H1 (cell line): ENCODE measurements at regions not wholly inside any gene's neighbourhood (a gene's known extent, or its start where the extent isn't known, plus 50 kb on each side); places are given as distances from the start of the nearest gene placed in this dataset.

Experiments used
- CTCF ChIA-PET: fragments of 300-600 bp; sonication (Branson Sonifier 250); formaldehyde crosslinking; loops from one replicate; lab custom pipeline; 2021; ENCODE audit not compliant: partially characterized antibody; lab: Charles Lee
- POLR2A ChIA-PET: fragments of 300-600 bp; sonication (Branson Sonifier 250); formaldehyde crosslinking; loops from one replicate; lab custom pipeline; 2021; ENCODE audit warnings: inconsistent platforms; ENCODE audit not compliant: partially characterized antibody; lab: Charles Lee
- DNase-seq, 2 experiments: peaks; one replicate each; pipeline versions ENCODE4 v3.0.0 to v3.0.0-alpha.2; 2010 to 2022; ENCODE audit warnings: low spot score in 2 of 2, low read depth in 1 of 2, mixed read lengths in 1 of 2
- FAIRE-seq: peaks from 2 replicates; lab custom pipeline; 2011; peaks lifted over from hg19 to GRCh38; lab: Jason Lieb, UNC
- H2AFZ ChIP-seq: 2 replicates; pipeline ENCODE4 v1.8.1; 2012; ENCODE audit warnings: low read length, inconsistent platforms
- H2AK5ac ChIP-seq: 2 replicates; pipeline ENCODE4 v1.6.1; 2013; ENCODE audit warnings: low read depth, low read length
- H2BK120ac ChIP-seq: replicated peaks from 2 replicates; pipeline ENCODE3; 2013; ENCODE audit warnings: low read depth, low read length, inconsistent platforms
- H2BK12ac ChIP-seq: 2 replicates; pipeline ENCODE4 v1.6.1; 2013; ENCODE audit warnings: low read depth, low read length
- H2BK15ac ChIP-seq: 2 replicates; pipeline ENCODE4 v1.6.1; 2013; ENCODE audit warnings: low read length
- H2BK20ac ChIP-seq: 2 replicates; pipeline ENCODE4 v1.6.1; 2013; ENCODE audit warnings: low read length
- H2BK5ac ChIP-seq: 2 replicates; pipeline ENCODE4 v1.6.1; 2013; ENCODE audit warnings: low read depth, low read length
- H3K14ac ChIP-seq: 2 replicates; pipeline ENCODE4 v1.6.1; 2013; ENCODE audit warnings: inconsistent platforms; ENCODE audit not compliant: insufficient read length
- H3K18ac ChIP-seq: 2 replicates; pipeline ENCODE4 v1.6.1; 2013; ENCODE audit warnings: low read length; ENCODE audit errors: extremely low read depth
- H3K23ac ChIP-seq: 2 replicates; pipeline ENCODE4 v1.6.1; 2013; ENCODE audit warnings: inconsistent platforms; ENCODE audit not compliant: insufficient read length
- H3K23me2 ChIP-seq: 2 replicates; pipeline ENCODE4 v1.6.1; 2013; ENCODE audit warnings: low read depth, low read length
- H3K27ac ChIP-seq: 2 replicates; pipeline ENCODE4 v1.6.1; 2011; ENCODE audit warnings: low read depth, low read length, inconsistent platforms
- H3K27me3 ChIP-seq, 4 experiments: replicated peaks in 1 of 4; 1 replicate in 1 of 4; 2 replicates in 3 of 4; pipeline versions ENCODE4 v1.6.1 to v1.8.1; 2011 to 2013; ENCODE audit warnings: low read length in 3 of 4, mild to moderate bottlenecking in 3 of 4, inconsistent platforms in 2 of 4, mixed read lengths in 2 of 4, moderate library complexity in 1 of 4; ENCODE audit not compliant: control insufficient read depth in 3 of 4, insufficient read depth in 3 of 4; ENCODE audit errors: extremely low read depth in 1 of 4
- H3K36me3 ChIP-seq, 4 experiments: 2 replicates each; pipeline versions ENCODE4 v1.6.1 to v1.8.1; 2011 to 2013; ENCODE audit warnings: mild to moderate bottlenecking in 4 of 4, low read length in 3 of 4, moderate library complexity in 2 of 4, control low read depth in 1 of 4, inconsistent platforms in 1 of 4; ENCODE audit not compliant: insufficient read depth in 4 of 4, control insufficient read depth in 2 of 4
- H3K4ac ChIP-seq: replicated peaks from 2 replicates; pipeline ENCODE3; 2013; ENCODE audit warnings: low read length, low read depth, mixed read lengths, inconsistent platforms; ENCODE audit not compliant: insufficient read length
- H3K4me1 ChIP-seq, 4 experiments: replicated peaks in 1 of 4; 1 replicate in 1 of 4; 2 replicates in 3 of 4; pipeline versions ENCODE4 v1.6.1 to v1.8.1; 2011 to 2013; ENCODE audit warnings: low read length in 3 of 4, inconsistent platforms in 2 of 4, mixed read lengths in 1 of 4; ENCODE audit not compliant: insufficient read depth in 4 of 4, control insufficient read depth in 3 of 4
- H3K4me2 ChIP-seq, 2 experiments: 2 replicates each; pipeline versions ENCODE4 v1.6.1 to v1.8.1; 2011 to 2013; ENCODE audit warnings: low read depth in 2 of 2, low read length in 2 of 2, control low read depth in 1 of 2, inconsistent platforms in 1 of 2, mild to moderate bottlenecking in 1 of 2; ENCODE audit not compliant: insufficient read depth in 1 of 2
- H3K4me3 ChIP-seq, 4 experiments: fragments of 200-600, 300-600 bp in 1 of 4; sonication (generic), shearing (Covaris generic), sonication (Bioruptor Twin) in 1 of 4; 2 replicates each; pipeline versions ENCODE4 v1.5.1 to v1.8.1; 2011 to 2016; ENCODE audit warnings: low read length in 4 of 4, low read depth in 3 of 4, control low read depth in 2 of 4, inconsistent platforms in 2 of 4, mild to moderate bottlenecking in 2 of 4, mixed read lengths in 1 of 4, moderate library complexity in 1 of 4; ENCODE audit not compliant: insufficient read depth in 2 of 4; ENCODE audit errors: extremely low read depth in 1 of 4
- H3K56ac ChIP-seq: replicated peaks from 2 replicates; pipeline ENCODE3; 2013; ENCODE audit warnings: low read depth, mild to moderate bottlenecking, mixed read lengths, low read length, inconsistent platforms; ENCODE audit not compliant: insufficient read length
- H3K79me1 ChIP-seq: 2 replicates; pipeline ENCODE4 v1.6.1; 2013; ENCODE audit warnings: low read depth, low read length, control low read depth
- H3K79me2 ChIP-seq, 2 experiments: 2 replicates each; pipeline versions ENCODE4 v1.6.1 to v1.8.1; 2012 to 2013; ENCODE audit warnings: low read length in 2 of 2, mild to moderate bottlenecking in 2 of 2, inconsistent platforms in 1 of 2; ENCODE audit not compliant: insufficient read depth in 2 of 2, control insufficient read depth in 1 of 2
- H3K9ac ChIP-seq, 4 experiments: replicated peaks in 1 of 4; 1 replicate in 1 of 4; 2 replicates in 3 of 4; pipeline versions ENCODE4 v1.6.1 to v1.8.1; 2011 to 2013; ENCODE audit warnings: low read depth in 3 of 4, low read length in 3 of 4, control low read depth in 2 of 4, mild to moderate bottlenecking in 2 of 4, moderate library complexity in 2 of 4, inconsistent platforms in 1 of 4; ENCODE audit errors: extremely low read depth in 1 of 4
- H3K9me3 ChIP-seq, 2 experiments: 2 replicates each; pipeline versions ENCODE4 v1.6.1 to v1.8.1; 2012 to 2013; ENCODE audit warnings: mild to moderate bottlenecking in 2 of 2, moderate library complexity in 2 of 2, control low read depth in 1 of 2, inconsistent platforms in 1 of 2, low read depth in 1 of 2, low read length in 1 of 2, mixed read lengths in 1 of 2; ENCODE audit not compliant: insufficient read depth in 2 of 2
- H4K20me1 ChIP-seq, 2 experiments: replicated peaks in 1 of 2; 2 replicates each; pipeline versions ENCODE3 to v1.8.1; 2011 to 2013; ENCODE audit warnings: inconsistent platforms in 2 of 2, low read length in 2 of 2, mild to moderate bottlenecking in 1 of 2; ENCODE audit not compliant: insufficient read depth in 2 of 2, control insufficient read depth in 1 of 2
- H4K5ac ChIP-seq: 2 replicates; pipeline ENCODE4 v1.6.1; 2013; ENCODE audit warnings: low read length, low read depth, mixed read lengths, inconsistent platforms; ENCODE audit not compliant: insufficient read length
- H4K8ac ChIP-seq: 2 replicates; pipeline ENCODE4 v1.8.0; 2013; ENCODE audit warnings: mild to moderate bottlenecking, moderate library complexity, low read length, inconsistent platforms; ENCODE audit not compliant: insufficient read depth; ENCODE audit errors: extremely low read depth
- H4K91ac ChIP-seq: replicated peaks from 2 replicates; pipeline ENCODE3; 2013; ENCODE audit warnings: low read length, mixed read lengths, inconsistent platforms; ENCODE audit not compliant: insufficient read length
- ATF2 ChIP-seq: IDR thresholded peaks from 2 replicates; pipeline ENCODE4 v1.6.1; 2012; ENCODE audit warnings: low read length, inconsistent platforms
- ATF3 ChIP-seq: IDR thresholded peaks from 2 replicates; pipeline ENCODE4 v1.6.1; 2011; ENCODE audit warnings: low read depth, mild to moderate bottlenecking, low read length; ENCODE audit not compliant: insufficient read depth
- BCL11A ChIP-seq, 2 experiments: IDR thresholded peaks; one replicate each; pipeline ENCODE4 v1.6.1; 2011; ENCODE audit warnings: low read depth in 2 of 2, low read length in 2 of 2, mild to moderate bottlenecking in 2 of 2
- CREB1 ChIP-seq: IDR thresholded peaks from 2 replicates; pipeline ENCODE4 v1.6.1; 2012; ENCODE audit warnings: inconsistent platforms
- CTBP2 ChIP-seq: IDR thresholded peaks from 2 replicates; pipeline ENCODE4 v1.7.0; 2011; ENCODE audit warnings: borderline replicate concordance, mild to moderate bottlenecking, moderate library complexity, mixed read lengths, low read length; ENCODE audit not compliant: insufficient read depth, insufficient read length
- E2F6 ChIP-seq: IDR thresholded peaks from 2 replicates; pipeline ENCODE4 v1.6.1; 2012; ENCODE audit warnings: inconsistent platforms
- EP300 ChIP-seq, 2 experiments: IDR thresholded peaks; 1 replicate in 1 of 2; 2 replicates in 1 of 2; pipeline ENCODE4 v1.6.1; 2011 to 2012; ENCODE audit warnings: low read depth in 2 of 2, low read length in 2 of 2, mild to moderate bottlenecking in 2 of 2, borderline replicate concordance in 1 of 2, inconsistent platforms in 1 of 2, moderate library complexity in 1 of 2
- MAFK ChIP-seq: IDR thresholded peaks from 2 replicates; pipeline ENCODE4 v1.6.1; 2012; ENCODE audit warnings: low read depth, mild to moderate bottlenecking, improper control_type of control experiment, low read length
- NANOG ChIP-seq: IDR thresholded peaks from 2 replicates; pipeline ENCODE4 v1.6.1; 2011; ENCODE audit warnings: low read length, low read depth, mild to moderate bottlenecking, inconsistent platforms; ENCODE audit not compliant: insufficient read depth, poor library complexity, severe bottlenecking
- POLR2AphosphoS5 ChIP-seq: IDR thresholded peaks from 2 replicates; pipeline ENCODE4 v1.6.1; 2011; ENCODE audit warnings: low read depth, low read length
- SIX5 ChIP-seq: IDR thresholded peaks from 2 replicates; pipeline ENCODE4 v1.6.1; 2011; ENCODE audit warnings: mild to moderate bottlenecking, low read depth, low read length
- TCF12 ChIP-seq: IDR thresholded peaks from 2 replicates; pipeline ENCODE4 v1.6.1; 2011; ENCODE audit warnings: low read depth, mild to moderate bottlenecking, low read length
- WGBS, 2 experiments: shearing (Covaris generic) in 1 of 2; methylation state at CpG; one replicate each; pipeline versions ENCODE4 v1.1.6 to v1.1.7; 2013 to 2015; ENCODE audit warnings: low lambda C conversion rate in 2 of 2, mixed read lengths in 2 of 2, inconsistent platforms in 1 of 2, low coverage in 1 of 2, missing lambda C conversion rate in 1 of 2; ENCODE audit not compliant: insufficient replicate concordance in 2 of 2, insufficient coverage in 1 of 2, insufficient read length in 1 of 2; ENCODE audit errors: extremely low coverage in 1 of 2, missing lambda C conversion rate in 1 of 2; 5-methylcytosine and 5-hydroxymethylcytosine counted together

- Histone ChIP-seq H3K23me2 (no peaks in the 10 kb centered on the region), H3K4ac (no peak overlapping the region), H3K4me3 (no peak overlapping the region), H2BK5ac (no peak overlapping the region), H3K4me1 (no peaks in the 10 kb centered on the region), H2BK15ac (no peak overlapping the region), H3K56ac (no peak overlapping the region), H4K20me1 (no peaks in the 10 kb centered on the region), H3K36me3 (no peaks in the 10 kb centered on the region), H3K27me3 (no peaks in the 10 kb centered on the region), H2BK12ac (no peak overlapping the region), H2AK5ac (no peak overlapping the region), H3K27ac (no peak overlapping the region), H3K14ac (no peak overlapping the region), H3K23ac (no peak overlapping the region), H2AFZ (no peak overlapping the region), H4K8ac (no peak overlapping the region), H4K5ac (no peak overlapping the region), H3K9ac (no peak overlapping the region), H3K4me2 (no peak overlapping the region), H2BK20ac (no peak overlapping the region), H2BK120ac (no peak overlapping the region), H3K79me2 (no peaks in the 10 kb centered on the region), H4K91ac (no peak overlapping the region), H3K79me1 (no peaks in the 10 kb centered on the region), H3K9me3 (no peaks in the 10 kb centered on the region), H3K18ac (no peak overlapping the region)
- 72% methylated on average over 2 of the region's 2 CpGs; no CpG with 5 or more reads in 1 of the 2 experiments for WGBS, 2 experiments
- DNase-seq (no peak), FAIRE-seq (no peak)
- CTCF ChIA-PET = interaction anchor here (0.7 kb wide), 1 partner anchor 1078 kb away, joined by 3 read pairs; no protein-coding TSS in a partner anchor
- POLR2A ChIA-PET = no interaction called here
- TF ChIP-seq TCF12 = no peak
- TF ChIP-seq E2F6 = no peak
- TF ChIP-seq BCL11A (IDR thresholded peaks at IDR 0.05; ENCODE audit: low read depth in 2 of 2, low read length in 2 of 2) = no peak
- no peak for TF ChIP-seq NANOG
- TF ChIP-seq MAFK = no peak
- TF ChIP-seq CTBP2 = no peak
- no peak for TF ChIP-seq POLR2AphosphoS5
- no peak for TF ChIP-seq EP300 (IDR thresholded peaks at IDR 0.05; ENCODE audit: borderline replicate concordance in 1 of 2, low read depth in 2 of 2, low read length in 2 of 2)
- TF ChIP-seq ATF2 = no peak
- no peak for TF ChIP-seq ATF3
- TF ChIP-seq SIX5 = no peak
- no peak for TF ChIP-seq CREB1
Measured at GRCh38 chr5:118144540-118144939, 843.8 kb downstream of the DTWD2 start.
